ENCODE measurements at regions not wholly inside any gene's neighbourhood (a gene's known extent, or its start where the extent isn't known, plus 50 kb on each side); places are given as distances from the start of the nearest gene placed in this dataset.

GRCh38 chr3:17885986-17886385, 143.6 kb upstream of the TBC1D5 start:
- POLR2A ChIA-PET: no interaction called here

GRCh38 chr3:17882981-17883380, 140.6 kb upstream of the TBC1D5 start:
- ChIA-PET CTCF (interaction anchor here (1.2 kb wide), 1 partner anchor 11 kb away, joined by 3 read pairs; no protein-coding TSS in a partner anchor), POLR2A (no interaction called here)
- no peak for TF ChIP-seq L3MBTL2 (conservative IDR thresholded peaks at IDR 0.05)
- TF ChIP-seq FOXA1 (IDR thresholded peaks at IDR 0.05): no peak
- TF ChIP-seq PKNOX1 (IDR thresholded peaks at IDR 0.05): no peak
- no peak for TF ChIP-seq BHLHE40 (IDR thresholded peaks at IDR 0.05; ENCODE audit: borderline replicate concordance)
- TF ChIP-seq NFRKB (IDR thresholded peaks at IDR 0.05): no peak
- TF ChIP-seq FOXK2 (IDR thresholded peaks at IDR 0.05): no peak
- TF ChIP-seq ARNT (IDR thresholded peaks at IDR 0.05): no peak
- TF ChIP-seq HDGF (IDR thresholded peaks at IDR 0.05; ENCODE audit: borderline replicate concordance): no peak
- TF ChIP-seq SP1 (IDR thresholded peaks at IDR 0.05): no peak
- no peak for TF ChIP-seq LEF1 (IDR thresholded peaks at IDR 0.05; ENCODE audit: borderline replicate concordance)
- no peak for TF ChIP-seq CTBP1 (IDR thresholded peaks at IDR 0.05; ENCODE audit: borderline replicate concordance)
- no peak for TF ChIP-seq SUZ12 (IDR thresholded peaks at IDR 0.05)
- no peak for TF ChIP-seq FOXM1 (IDR thresholded peaks at IDR 0.05; ENCODE audit: borderline replicate concordance)
- no peak for TF ChIP-seq ELF4 (IDR thresholded peaks at IDR 0.05)
- no peak for TF ChIP-seq TARDBP (IDR thresholded peaks at IDR 0.05)
- TF ChIP-seq ZNF384 (IDR thresholded peaks at IDR 0.05): no peak

More at GRCh38 chr3:17885986-17886385, 143.6 kb upstream of the TBC1D5 start:
- CTCF ChIA-PET: interaction anchor here (0.7 kb wide), 1 partner anchor 645 kb away, joined by 3 read pairs; no protein-coding TSS in a partner anchor
- TF ChIP-seq ZNF384 (IDR thresholded peaks at IDR 0.05): no peak
- no peak for TF ChIP-seq FOXA1 (IDR thresholded peaks at IDR 0.05)
- TF ChIP-seq HDGF (IDR thresholded peaks at IDR 0.05; ENCODE audit: borderline replicate concordance): no peak
- no peak for TF ChIP-seq CTBP1 (IDR thresholded peaks at IDR 0.05; ENCODE audit: borderline replicate concordance)
- no peak for TF ChIP-seq PKNOX1 (IDR thresholded peaks at IDR 0.05)
- TF ChIP-seq LEF1 (IDR thresholded peaks at IDR 0.05; ENCODE audit: borderline replicate concordance): no peak
- TF ChIP-seq ARNT (IDR thresholded peaks at IDR 0.05): no peak
- TF ChIP-seq TARDBP (IDR thresholded peaks at IDR 0.05): no peak
- no peak for TF ChIP-seq NFRKB (IDR thresholded peaks at IDR 0.05)
- TF ChIP-seq L3MBTL2 (conservative IDR thresholded peaks at IDR 0.05): no peak
- no peak for DNase-seq (ENCODE audit: extremely low spot score)

GRCh38 chr3:17877299-17877698, 134.9 kb upstream of the TBC1D5 start:
- TF ChIP-seq CTBP1 (IDR thresholded peaks at IDR 0.05; ENCODE audit: borderline replicate concordance) (no peak), ELF4 (IDR thresholded peaks at IDR 0.05) (no peak), SUZ12 (IDR thresholded peaks at IDR 0.05) (no peak), HDGF (IDR thresholded peaks at IDR 0.05; ENCODE audit: borderline replicate concordance) (no peak), BHLHE40 (IDR thresholded peaks at IDR 0.05; ENCODE audit: borderline replicate concordance) (no peak), NFRKB (IDR thresholded peaks at IDR 0.05) (no peak), PKNOX1 (IDR thresholded peaks at IDR 0.05) (no peak), FOXM1 (IDR thresholded peaks at IDR 0.05; ENCODE audit: borderline replicate concordance) (no peak), ZNF384 (IDR thresholded peaks at IDR 0.05) (no peak), ARNT (IDR thresholded peaks at IDR 0.05) (no peak)
- ChIA-PET CTCF (no interaction called here), POLR2A (no interaction called here)
- no peak for DNase-seq (ENCODE audit: extremely low spot score)

More at GRCh38 chr3:17882981-17883380, 140.6 kb upstream of the TBC1D5 start:
- no peak for DNase-seq (ENCODE audit: extremely low spot score)

GRCh38 chr3:17874636-17875035, 132.2 kb upstream of the TBC1D5 start:
- no peak for DNase-seq (ENCODE audit: extremely low spot score)
- ChIA-PET POLR2A (interaction anchor here (1.1 kb wide), 1 partner anchor 15 kb away, joined by 3 read pairs; no protein-coding TSS in a partner anchor), CTCF (no interaction called here)
- TF ChIP-seq PKNOX1 (IDR thresholded peaks at IDR 0.05): no peak
- no peak for TF ChIP-seq CTBP1 (IDR thresholded peaks at IDR 0.05; ENCODE audit: borderline replicate concordance)
- no peak for TF ChIP-seq FOXM1 (IDR thresholded peaks at IDR 0.05; ENCODE audit: borderline replicate concordance)
- TF ChIP-seq LEF1 (IDR thresholded peaks at IDR 0.05; ENCODE audit: borderline replicate concordance): no peak
- TF ChIP-seq L3MBTL2 (conservative IDR thresholded peaks at IDR 0.05): no peak
- TF ChIP-seq ARNT (IDR thresholded peaks at IDR 0.05): no peak
- no peak for TF ChIP-seq BHLHE40 (IDR thresholded peaks at IDR 0.05; ENCODE audit: borderline replicate concordance)
- TF ChIP-seq NFRKB (IDR thresholded peaks at IDR 0.05): no peak
- no peak for TF ChIP-seq FOXK2 (IDR thresholded peaks at IDR 0.05)
- no peak for TF ChIP-seq HDGF (IDR thresholded peaks at IDR 0.05; ENCODE audit: borderline replicate concordance)
- TF ChIP-seq SP1 (IDR thresholded peaks at IDR 0.05): no peak
- no peak for TF ChIP-seq ELF4 (IDR thresholded peaks at IDR 0.05)
- TF ChIP-seq SUZ12 (IDR thresholded peaks at IDR 0.05): no peak
- TF ChIP-seq FOXA1 (IDR thresholded peaks at IDR 0.05): no peak
- TF ChIP-seq ZNF384 (IDR thresholded peaks at IDR 0.05): no peak

GRCh38 chr3:17872457-17872856, 130.0 kb upstream of the TBC1D5 start:
- ChIA-PET CTCF (no interaction called here), POLR2A (no interaction called here)
- DNase-seq (ENCODE audit: extremely low spot score): no peak
- no peak for TF ChIP-seq SUZ12 (IDR thresholded peaks at IDR 0.05)

GRCh38 chr3:17865631-17866030, 123.2 kb upstream of the TBC1D5 start:
- no peak for DNase-seq (ENCODE audit: extremely low spot score)
- POLR2A ChIA-PET: no interaction called here
- CTCF ChIA-PET: interaction anchor here (0.6 kb wide), 1 partner anchor 524 kb away, joined by 7 read pairs; no protein-coding TSS in a partner anchor
- no peak for TF ChIP-seq ZNF384 (IDR thresholded peaks at IDR 0.05)
- TF ChIP-seq TARDBP (IDR thresholded peaks at IDR 0.05): no peak
- TF ChIP-seq PKNOX1 (IDR thresholded peaks at IDR 0.05): no peak
- no peak for TF ChIP-seq NFRKB (IDR thresholded peaks at IDR 0.05)
- no peak for TF ChIP-seq ARNT (IDR thresholded peaks at IDR 0.05)

Measured in HEK293T (cell line).